HL-60 (cell line): ENCODE measurements at regions not wholly inside any gene's neighbourhood (a gene's known extent, or its start where the extent isn't known, plus 50 kb on each side); places are given as distances from the start of the nearest gene placed in this dataset.

Experiments used
- DNase-seq, 2 experiments: peaks; one replicate each; pipeline ENCODE4 v3.0.0-alpha.2; 2010 to 2020; ENCODE audit warnings: low read depth in 1 of 2, low spot score in 1 of 2
- H3K27ac ChIP-seq: fragments of 250-450 bp; sonication (Bioruptor Pico); replicated peaks from 2 replicates; pipeline ENCODE4 v1.5.1; 2020; ENCODE audit warnings: mild to moderate bottlenecking, moderate library complexity
- H3K27me3 ChIP-seq: fragments of 250-450 bp; sonication (Bioruptor Pico); 2 replicates; pipeline ENCODE4 v1.5.1; 2021; ENCODE audit warnings: mild to moderate bottlenecking, moderate library complexity; ENCODE audit not compliant: insufficient read depth, poor library complexity, severe bottlenecking
- H3K4me3 ChIP-seq: replicated peaks from 2 replicates; pipeline ENCODE4 v1.5.1; 2011; ENCODE audit warnings: mild to moderate bottlenecking, control low read depth, low read length; ENCODE audit not compliant: insufficient read depth
- CTCF ChIP-seq: IDR thresholded peaks from one replicate; pipeline ENCODE4 v1.5.1; 2011; ENCODE audit warnings: low read length, control low read depth, inconsistent platforms; ENCODE audit not compliant: insufficient read depth
- GABPA ChIP-seq: IDR thresholded peaks from 2 replicates; pipeline ENCODE4 v1.6.1; 2012; ENCODE audit warnings: low read depth
- POLR2AphosphoS5 ChIP-seq: IDR thresholded peaks from 2 replicates; pipeline ENCODE4 v1.6.1; 2012; ENCODE audit warnings: low read depth
- REST ChIP-seq: IDR thresholded peaks from 2 replicates; pipeline ENCODE4 v1.6.1; 2012; ENCODE audit warnings: low read depth; ENCODE audit not compliant: insufficient replicate concordance
- SPI1 ChIP-seq: IDR thresholded peaks from 2 replicates; pipeline ENCODE4 v1.6.1; 2012; ENCODE audit warnings: low read depth, mild to moderate bottlenecking, borderline replicate concordance

- Histone ChIP-seq H3K27ac (no peak overlapping the region), H3K4me3 (no peak overlapping the region), H3K27me3 (no peaks in the 10 kb centered on the region)
- TF ChIP-seq REST (no peak), SPI1 (no peak), CTCF (no peak), GABPA (no peak), POLR2AphosphoS5 (no peak)
- DNase-seq = no peak
Observed at GRCh38 chr5:135100011-135100410, 66.0 kb upstream of the PITX1 start.

- Histone ChIP-seq H3K27ac (no peak overlapping the region), H3K4me3 (no peak overlapping the region), H3K27me3 (no peaks in the 10 kb centered on the region)
- TF ChIP-seq POLR2AphosphoS5 = no peak
- no peak for TF ChIP-seq SPI1
- no peak for TF ChIP-seq CTCF
- TF ChIP-seq REST = no peak
- TF ChIP-seq GABPA = no peak
- DNase-seq = no peak
Observed at GRCh38 chr5:135097390-135097789, 63.4 kb upstream of the PITX1 start.

GRCh38 chr5:135095871-135096270 lies 61.8 kb upstream of the PITX1 start:
- no peak for DNase-seq
- no peaks in the 10 kb centered on the region for H3K27me3 ChIP-seq
- no peak overlapping the region for H3K27ac ChIP-seq
- TF ChIP-seq POLR2AphosphoS5 (no peak), GABPA (no peak), SPI1 (no peak), CTCF (no peak), REST (no peak)
- H3K4me3 ChIP-seq = no peak overlapping the region
